T47D (cell line): ENCODE measurements at regions not wholly inside any gene's neighbourhood (a gene's known extent, or its start where the extent isn't known, plus 50 kb on each side); places are given as distances from the start of the nearest gene placed in this dataset.
"Not testable (repeated sequence)": the region's sequence is repeated elsewhere in the genome, so short reads cannot be mapped to it uniquely, and the experiment has no call there.

ENCODE experiments used
- DNase-seq, 2 experiments: peaks; one replicate each; pipeline versions ENCODE4 v3.0.0 to v3.0.0-alpha.2; 2011 to 2012; ENCODE audit warnings: low read depth in 1 of 2, low spot score in 1 of 2
- JUND ChIP-seq: IDR thresholded peaks from 2 replicates; pipeline ENCODE4 v1.6.1; 2012; ENCODE audit warnings: low read depth
- in situ Hi-C: cut with HindIII; loops from 2 replicates; pipeline ENCODE4 v1.10.0; 2016; ENCODE audit warnings: low sequenced_read_pairs, low pct_unique_long_range_greater_than_20kb

GRCh38 chr4:49216606-49217005 is 230.5 kb downstream of the CWH43 start:
- in situ Hi-C loops, DNase-seq: not testable (repeated sequence)

DNA sequence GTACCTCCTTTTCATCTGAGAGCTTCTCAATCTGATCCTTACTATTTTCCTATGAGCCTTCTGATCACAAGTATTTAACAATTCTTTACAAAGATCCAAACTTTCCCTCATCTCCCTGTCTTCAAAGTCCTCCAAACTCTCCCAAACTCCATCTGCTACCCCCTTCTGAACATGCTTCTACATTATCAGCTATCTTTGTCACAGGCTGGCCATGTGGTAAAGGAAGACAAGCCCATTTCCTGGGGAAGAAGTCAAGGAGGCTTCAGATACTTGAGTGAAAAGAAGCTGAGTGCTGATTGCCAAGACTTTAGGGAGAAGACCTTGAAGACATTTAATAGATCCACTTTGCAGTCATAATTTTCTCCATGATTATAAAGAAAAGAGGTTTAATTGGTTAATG is 231.4 kb downstream of the CWH43 start:
- in situ Hi-C loops = no loop called here
- no peak for TF ChIP-seq JUND
- no peak for DNase-seq

DNA sequence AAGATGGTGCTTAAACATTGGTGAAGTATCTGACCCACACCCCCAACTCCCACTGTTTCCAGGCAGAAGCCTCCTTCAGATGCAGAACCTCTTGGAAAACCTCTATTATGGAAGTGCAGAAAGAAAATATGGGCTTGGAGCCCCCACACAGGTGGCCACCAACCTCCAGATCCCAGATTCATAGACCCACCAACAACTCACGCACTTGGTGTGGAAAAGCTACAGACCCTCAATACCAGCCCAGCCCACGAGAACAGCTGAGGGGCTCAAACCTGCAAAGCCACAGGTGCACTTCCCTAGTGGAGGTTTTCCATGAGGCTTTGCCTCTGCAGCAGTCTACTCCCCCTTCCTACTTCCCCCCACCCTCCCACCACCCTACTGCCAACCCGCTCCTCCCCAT is 232.0 kb downstream of the CWH43 start:
- in situ Hi-C loops, DNase-seq: not testable (repeated sequence)

- in situ Hi-C loops, DNase-seq: not testable (repeated sequence)
Measured at GRCh38 chr4:49218931-49219330, 232.9 kb downstream of the CWH43 start.

DNA sequence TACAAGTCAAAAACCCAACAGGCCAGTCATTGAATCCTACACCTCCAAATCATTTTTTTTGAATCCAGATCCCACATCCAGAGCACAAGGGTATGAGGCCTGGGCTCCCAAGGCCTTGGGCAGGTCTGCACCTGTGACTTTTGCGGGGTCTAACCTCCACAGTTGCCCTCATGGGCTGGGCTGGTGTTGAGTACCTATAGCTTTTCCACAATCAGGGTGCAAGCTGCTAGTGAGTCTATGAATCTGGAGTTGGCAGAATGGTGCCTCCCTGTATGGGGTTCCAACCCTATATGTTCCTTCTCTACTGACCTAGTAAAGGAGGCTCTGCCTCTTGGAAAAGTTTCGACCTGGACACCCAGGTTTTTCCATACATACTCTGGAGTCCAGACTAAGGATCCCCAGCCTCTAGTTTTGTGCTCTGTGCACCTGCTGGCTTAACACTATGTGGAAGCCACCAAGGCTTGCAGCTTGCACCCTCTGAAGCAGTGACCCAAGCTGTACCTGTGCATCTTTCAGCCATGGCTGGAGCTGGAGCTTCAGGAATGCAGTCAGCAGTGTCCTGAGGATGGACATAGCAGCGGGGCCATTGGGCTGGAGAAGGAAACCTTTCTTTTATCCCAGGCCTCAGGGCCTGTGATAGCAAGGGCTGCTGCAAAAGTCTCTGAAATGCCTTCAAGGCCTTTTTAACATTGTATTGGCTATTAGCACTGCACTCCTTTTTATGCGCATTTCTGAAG is 233.6 kb downstream of the CWH43 start:
- in situ Hi-C loops, DNase-seq: not testable (repeated sequence)

DNA sequence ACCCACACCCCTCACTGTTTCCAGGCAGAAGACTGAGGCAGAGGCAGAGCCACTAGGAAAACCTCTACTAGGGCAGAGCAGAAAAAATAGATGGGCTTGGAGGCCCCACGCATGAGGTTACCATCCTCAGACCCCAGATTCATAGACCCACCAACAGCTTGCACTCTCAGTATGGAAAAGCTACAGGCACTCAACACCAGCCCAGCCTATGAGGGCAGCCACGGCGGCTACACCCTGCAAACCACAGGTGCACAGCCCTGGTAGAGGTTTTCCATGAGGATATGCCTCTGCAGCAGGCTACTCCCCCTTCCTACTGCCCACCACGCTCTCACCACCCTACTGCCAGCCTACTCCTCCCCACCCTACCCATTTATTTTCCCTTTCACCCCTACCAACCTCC is 235.1 kb downstream of the CWH43 start:
- in situ Hi-C loops = no loop called here
- TF ChIP-seq JUND = no peak
- no peak for DNase-seq

DNA sequence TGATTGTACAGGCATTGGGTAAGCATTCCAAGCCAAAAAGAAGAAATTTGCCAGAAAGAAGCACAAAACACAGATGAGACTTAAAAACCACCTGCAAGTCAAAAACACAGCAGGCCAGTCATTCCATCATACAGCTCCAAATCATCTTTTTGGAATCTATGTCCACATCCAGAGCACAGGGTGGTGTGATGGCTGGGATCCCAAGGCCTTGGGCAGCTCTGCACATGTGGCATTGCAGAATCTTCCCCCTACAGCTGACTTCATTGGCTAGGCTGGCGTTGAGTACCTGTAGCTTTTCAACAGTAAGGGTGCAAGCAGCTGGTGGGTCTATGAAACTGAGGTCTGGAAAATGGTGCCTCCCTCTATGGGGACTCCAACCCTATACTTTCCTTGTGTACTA is 236.7 kb downstream of the CWH43 start:
- DNase-seq, in situ Hi-C loops: not testable (repeated sequence)

- DNase-seq, in situ Hi-C loops: not testable (repeated sequence)
Measured at GRCh38 chr4:49226216-49226866, 240.3 kb downstream of the CWH43 start.

DNA sequence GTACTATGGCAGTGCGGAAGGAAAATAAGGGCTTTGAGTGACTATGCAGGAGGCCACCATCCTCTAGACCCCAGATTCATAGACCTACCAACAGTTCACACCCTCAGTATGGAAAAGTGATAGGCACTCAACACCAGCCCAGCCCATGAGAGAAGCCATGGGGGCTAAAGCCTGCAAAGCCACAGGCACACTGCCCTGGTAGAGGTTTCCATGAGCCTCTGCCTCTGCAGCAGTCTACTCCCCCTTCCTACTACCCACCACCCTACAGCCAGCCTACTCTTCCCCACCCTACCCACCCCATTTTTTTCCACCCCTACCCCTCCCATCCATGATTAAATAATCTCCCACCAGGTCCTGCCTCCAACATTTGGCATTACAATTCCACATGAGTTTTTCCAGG is 241.9 kb downstream of the CWH43 start:
- in situ Hi-C loops, DNase-seq: not testable (repeated sequence)

GRCh38 chr4:49229243-49229642 is 243.2 kb downstream of the CWH43 start:
- in situ Hi-C loops, DNase-seq: not testable (repeated sequence)

GRCh38 chr4:49229713-49230112 is 243.6 kb downstream of the CWH43 start:
- in situ Hi-C loops, DNase-seq: not testable (repeated sequence)

DNA sequence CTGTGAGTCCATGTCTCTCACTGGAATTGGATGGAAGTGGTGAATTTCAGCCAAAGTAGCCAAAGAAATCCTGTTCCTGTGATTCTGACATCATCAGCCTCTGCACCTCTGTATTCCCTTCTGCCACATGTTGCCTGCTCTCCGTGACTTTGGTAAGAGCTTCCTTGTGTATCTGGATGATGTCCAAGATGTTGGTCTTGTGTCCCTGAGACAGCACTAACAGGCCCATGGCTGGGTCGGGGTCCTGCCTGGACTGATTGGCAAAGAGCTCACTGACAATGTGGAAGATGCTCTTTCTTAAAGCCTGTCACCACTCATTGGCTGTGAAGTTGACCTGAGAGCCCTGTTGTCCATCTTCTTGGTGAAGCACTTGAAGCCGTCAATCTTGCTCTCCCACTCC is 247.3 kb downstream of the CWH43 start:
- in situ Hi-C loops, DNase-seq: not testable (repeated sequence)

DNA sequence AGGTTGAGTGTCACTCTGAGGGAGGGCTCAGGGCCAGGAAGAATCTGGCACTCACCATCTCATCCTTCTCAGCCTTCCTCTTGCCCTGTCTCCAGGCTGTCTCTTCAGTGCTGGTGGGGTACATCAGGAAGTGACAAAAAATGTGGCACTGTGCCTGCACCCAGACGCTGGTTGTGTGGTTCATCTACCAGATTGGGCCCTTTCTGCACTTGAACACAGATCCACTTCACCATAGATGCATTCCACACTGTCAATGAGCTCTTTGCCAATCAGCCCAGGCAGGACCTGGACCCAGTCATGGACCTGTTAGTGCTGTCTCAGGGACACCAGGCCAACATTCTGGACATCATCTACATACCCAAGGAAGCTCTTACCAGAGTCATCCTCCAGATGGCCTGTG is 247.7 kb downstream of the CWH43 start:
- DNase-seq, in situ Hi-C loops: not testable (repeated sequence)

DNA sequence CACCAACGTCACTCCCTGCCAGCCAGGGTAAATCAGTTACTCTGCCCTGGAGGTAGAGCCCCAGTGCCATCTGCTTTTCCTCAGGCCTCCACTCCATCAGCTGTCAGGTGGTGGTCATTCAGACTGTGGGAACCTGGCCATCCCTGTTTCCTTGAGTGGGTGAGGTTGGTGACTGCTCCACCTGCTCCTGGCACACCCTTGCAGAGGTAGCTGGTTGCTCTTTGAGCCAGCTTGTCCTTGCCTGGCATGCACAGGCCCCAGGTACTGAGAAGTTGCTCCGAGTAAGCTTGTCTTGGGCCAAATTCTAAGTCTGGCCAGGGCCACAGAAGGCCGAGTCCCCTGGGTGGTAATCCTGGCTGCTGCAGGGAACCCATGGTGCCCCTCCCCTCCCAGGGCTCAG is 248.3 kb downstream of the CWH43 start:
- DNase-seq, in situ Hi-C loops: not testable (repeated sequence)

- in situ Hi-C loops, DNase-seq: not testable (repeated sequence)
Measured at GRCh38 chr4:49235413-49236160, 249.5 kb downstream of the CWH43 start.

DNA sequence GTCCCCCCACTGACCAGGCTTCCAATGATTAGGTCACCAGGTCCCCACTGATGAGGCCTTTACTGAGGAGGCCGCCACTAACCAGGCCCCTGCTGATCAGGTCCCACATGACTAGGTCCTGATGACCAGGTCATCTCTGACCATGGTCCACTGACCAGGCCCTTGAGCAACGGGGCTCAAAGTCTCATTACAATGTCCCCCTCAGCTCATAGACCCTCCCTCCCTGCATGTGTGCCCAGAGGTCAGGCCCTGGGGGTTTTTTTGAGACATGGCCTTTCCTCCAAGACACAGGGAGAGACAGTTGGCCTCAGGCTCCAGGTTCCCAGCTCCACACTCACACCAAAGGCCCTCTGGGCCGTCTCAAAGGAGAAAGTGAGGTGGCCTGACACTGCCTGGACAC is 250.4 kb downstream of the CWH43 start:
- DNase-seq, in situ Hi-C loops: not testable (repeated sequence)

- in situ Hi-C loops, DNase-seq: not testable (repeated sequence)
Measured at GRCh38 chr4:49241295-49241694, 255.2 kb downstream of the CWH43 start.

DNA sequence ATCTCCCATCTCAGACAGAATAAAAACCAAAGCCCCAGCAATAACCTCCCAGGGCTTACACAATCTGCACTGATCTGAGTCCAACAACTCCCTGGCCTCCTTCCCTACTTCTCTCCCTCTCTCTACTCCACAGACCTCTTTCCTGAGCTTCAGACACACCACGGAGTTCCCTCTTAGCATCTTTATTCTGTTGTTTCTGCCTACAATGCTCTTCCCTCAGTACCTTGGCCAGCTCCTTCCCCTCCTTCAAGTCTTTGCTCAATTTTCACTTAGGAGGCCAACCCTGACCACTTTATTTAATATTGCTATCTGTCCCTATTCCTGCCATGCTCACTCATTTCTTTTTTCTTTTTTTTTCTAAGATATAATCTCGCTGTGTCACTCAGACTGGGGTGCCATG is 276.7 kb downstream of the CWH43 start:
- in situ Hi-C loops, DNase-seq: not testable (repeated sequence)
